ENCODE measurements at regions not wholly inside any gene's neighbourhood (a gene's known extent, or its start where the extent isn't known, plus 50 kb on each side); places are given as distances from the start of the nearest gene placed in this dataset.

- no peak for DNase-seq (ENCODE audit: low read depth in 1 of 2, low spot score in 2 of 2)
- Histone ChIP-seq H3K9me3 (replicated peaks) (no peaks in the 10 kb centered on the region), H3K27me3 (replicated peaks) (no peaks in the 10 kb centered on the region), H3K4me1 (replicated peaks) (no peaks in the 10 kb centered on the region), H3K27ac (no peak overlapping the region), H3K4me3 (no peak overlapping the region), H3K36me3 (no peaks in the 10 kb centered on the region)
Measured at GRCh38 chr3:72669224-72669623, 179.0 kb downstream of the SHQ1 start.

GRCh38 chr3:72666447-72666755, 181.8 kb downstream of the SHQ1 start:
- no peaks in the 10 kb centered on the region for H3K36me3 ChIP-seq
- no peak overlapping the region for H3K27ac ChIP-seq
- no peaks in the 10 kb centered on the region for H3K27me3 ChIP-seq (replicated peaks)
- no peak for DNase-seq (ENCODE audit: low read depth in 1 of 2, low spot score in 2 of 2)
- peaks cover 5% of the 10 kb centered on the region for H3K4me1 ChIP-seq (replicated peaks)
- no peak overlapping the region for H3K4me3 ChIP-seq
- no peaks in the 10 kb centered on the region for H3K9me3 ChIP-seq (replicated peaks)

GRCh38 chr3:72665701-72666446, 182.4 kb downstream of the SHQ1 start:
- Histone ChIP-seq H3K27ac (no peak overlapping the region), H3K9me3 (replicated peaks) (no peaks in the 10 kb centered on the region), H3K4me3 (no peak overlapping the region), H3K36me3 (no peaks in the 10 kb centered on the region), H3K27me3 (replicated peaks) (no peaks in the 10 kb centered on the region), H3K4me1 (replicated peaks) (peaks cover 11% of the 10 kb centered on the region)
- peak in 1 of 2 experiments; percentile 22 for DNase-seq (ENCODE audit: low read depth in 1 of 2, low spot score in 2 of 2)

- Histone ChIP-seq H3K4me3 (no peak overlapping the region), H3K27ac (no peak overlapping the region), H3K4me1 (replicated peaks) (peaks cover 16% of the 10 kb centered on the region), H3K27me3 (replicated peaks) (no peaks in the 10 kb centered on the region), H3K9me3 (replicated peaks) (no peaks in the 10 kb centered on the region), H3K36me3 (no peaks in the 10 kb centered on the region)
- no peak for DNase-seq (ENCODE audit: low read depth in 1 of 2, low spot score in 2 of 2)
Measured at GRCh38 chr3:72665103-72665502, 183.1 kb downstream of the SHQ1 start.

- Histone ChIP-seq H3K4me1 (replicated peaks) (peaks cover 23% of the 10 kb centered on the region), H3K9me3 (replicated peaks) (no peaks in the 10 kb centered on the region), H3K36me3 (no peaks in the 10 kb centered on the region), H3K4me3 (no peak overlapping the region), H3K27me3 (replicated peaks) (no peaks in the 10 kb centered on the region), H3K27ac (no peak overlapping the region)
- no peak for DNase-seq (ENCODE audit: low read depth in 1 of 2, low spot score in 2 of 2)
Measured at GRCh38 chr3:72664184-72664975, 183.9 kb downstream of the SHQ1 start.

GRCh38 chr3:72663429-72663828, 184.8 kb downstream of the SHQ1 start:
- peaks cover 25% of the 10 kb centered on the region for H3K4me1 ChIP-seq (replicated peaks)
- no peaks in the 10 kb centered on the region for H3K27me3 ChIP-seq (replicated peaks)
- H3K4me3 ChIP-seq, result no peak overlapping the region
- no peaks in the 10 kb centered on the region for H3K36me3 ChIP-seq
- no peaks in the 10 kb centered on the region for H3K9me3 ChIP-seq (replicated peaks)
- no peak overlapping the region for H3K27ac ChIP-seq
- peak in 1 of 2 experiments; percentile 32 for DNase-seq (ENCODE audit: low read depth in 1 of 2, low spot score in 2 of 2)

GRCh38 chr3:72661115-72661457, 187.2 kb downstream of the SHQ1 start:
- H3K9me3 ChIP-seq (replicated peaks), result no peaks in the 10 kb centered on the region
- no peaks in the 10 kb centered on the region for H3K36me3 ChIP-seq
- H3K4me3 ChIP-seq, result no peak overlapping the region
- peak; percentile 43 to 45 for DNase-seq (ENCODE audit: low read depth in 1 of 2, low spot score in 2 of 2)
- no peaks in the 10 kb centered on the region for H3K27me3 ChIP-seq (replicated peaks)
- H3K4me1 ChIP-seq (replicated peaks), result peaks cover 25% of the 10 kb centered on the region
- H3K27ac ChIP-seq, result no peak overlapping the region

- peaks cover 25% of the 10 kb centered on the region for H3K4me1 ChIP-seq (replicated peaks)
Measured at GRCh38 chr3:72660270-72661114, 187.8 kb downstream of the SHQ1 start.

GRCh38 chr3:72659596-72659995, 188.6 kb downstream of the SHQ1 start:
- Histone ChIP-seq H3K9me3 (replicated peaks) (no peaks in the 10 kb centered on the region), H3K36me3 (no peaks in the 10 kb centered on the region), H3K27me3 (replicated peaks) (no peaks in the 10 kb centered on the region), H3K4me3 (no peak overlapping the region), H3K27ac (no peak overlapping the region), H3K4me1 (replicated peaks) (peaks cover 25% of the 10 kb centered on the region)
- DNase-seq (ENCODE audit: low read depth in 1 of 2, low spot score in 2 of 2), result peak in 1 of 2 experiments; percentile 9

More at GRCh38 chr3:72660270-72661114, 187.8 kb downstream of the SHQ1 start:
- Histone ChIP-seq H3K9me3 (replicated peaks) (no peaks in the 10 kb centered on the region), H3K4me3 (no peak overlapping the region), H3K27ac (no peak overlapping the region), H3K36me3 (no peaks in the 10 kb centered on the region), H3K27me3 (replicated peaks) (no peaks in the 10 kb centered on the region)
- no peak for DNase-seq (ENCODE audit: low read depth in 1 of 2, low spot score in 2 of 2)

GRCh38 chr3:72659188-72659587, 189.1 kb downstream of the SHQ1 start:
- no peak overlapping the region for H3K4me3 ChIP-seq
- H3K27ac ChIP-seq, result no peak overlapping the region
- DNase-seq (ENCODE audit: low read depth in 1 of 2, low spot score in 2 of 2), result no peak
- peaks cover 25% of the 10 kb centered on the region for H3K4me1 ChIP-seq (replicated peaks)
- H3K27me3 ChIP-seq (replicated peaks), result no peaks in the 10 kb centered on the region
- H3K9me3 ChIP-seq (replicated peaks), result no peaks in the 10 kb centered on the region
- no peaks in the 10 kb centered on the region for H3K36me3 ChIP-seq

- Histone ChIP-seq H3K27me3 (replicated peaks) (no peaks in the 10 kb centered on the region), H3K4me3 (no peak overlapping the region), H3K27ac (no peak overlapping the region), H3K4me1 (replicated peaks) (peaks cover 21% of the 10 kb centered on the region), H3K36me3 (no peaks in the 10 kb centered on the region), H3K9me3 (replicated peaks) (no peaks in the 10 kb centered on the region)
- no peak for DNase-seq (ENCODE audit: low read depth in 1 of 2, low spot score in 2 of 2)
Measured at GRCh38 chr3:72658466-72659100, 189.7 kb downstream of the SHQ1 start.

GRCh38 chr3:72657666-72658065, 190.6 kb downstream of the SHQ1 start:
- Histone ChIP-seq H3K9me3 (replicated peaks) (no peaks in the 10 kb centered on the region), H3K4me1 (replicated peaks) (peaks cover 19% of the 10 kb centered on the region), H3K27me3 (replicated peaks) (no peaks in the 10 kb centered on the region), H3K27ac (no peak overlapping the region), H3K36me3 (no peaks in the 10 kb centered on the region), H3K4me3 (no peak overlapping the region)
- DNase-seq (ENCODE audit: low read depth in 1 of 2, low spot score in 2 of 2), result no peak

- H3K36me3 ChIP-seq, result no peaks in the 10 kb centered on the region
- no peak for DNase-seq (ENCODE audit: low read depth in 1 of 2, low spot score in 2 of 2)
- no peaks in the 10 kb centered on the region for H3K27me3 ChIP-seq (replicated peaks)
- no peak overlapping the region for H3K27ac ChIP-seq
- no peak overlapping the region for H3K4me3 ChIP-seq
- no peaks in the 10 kb centered on the region for H3K9me3 ChIP-seq (replicated peaks)
- H3K4me1 ChIP-seq (replicated peaks), result peaks cover 12% of the 10 kb centered on the region
Measured at GRCh38 chr3:72655723-72656122, 192.5 kb downstream of the SHQ1 start.

Measured in SJSA1 (cell line).